ENCODE measurements at regions not wholly inside any gene's neighbourhood (a gene's known extent, or its start where the extent isn't known, plus 50 kb on each side); places are given as distances from the start of the nearest gene placed in this dataset.
"Not testable (repeated sequence)": the region's sequence is repeated elsewhere in the genome, so short reads cannot be mapped to it uniquely, and the experiment has no call there.

GRCh38 chr7:65510187-65510538, 136.5 kb downstream of the ZNF92 start:
- not testable (repeated sequence) for TF ChIP-seq POLR2A (IDR thresholded peaks at IDR 0.05; ENCODE audit: borderline replicate concordance, extremely low read depth, insufficient read depth, insufficient read length); CTCF (IDR thresholded peaks at IDR 0.05 in 2 of 3, conservative IDR thresholded peaks at IDR 0.05 in 1 of 3; ENCODE audit: borderline replicate concordance in 1 of 3, insufficient read depth in 1 of 3, low read depth in 2 of 3, low read length in 2 of 3); EZH2phosphoT487 (IDR thresholded peaks at IDR 0.05; ENCODE audit: borderline replicate concordance); EZH2 (IDR thresholded peaks at IDR 0.05); POLR2AphosphoS5 (IDR thresholded peaks at IDR 0.05; ENCODE audit: low read depth, low read length); EGR1 (IDR thresholded peaks at IDR 0.05; ENCODE audit: low read depth); YY1 (IDR thresholded peaks at IDR 0.05; ENCODE audit: extremely low read depth, insufficient replicate concordance, low read depth, low read length); CEBPB (IDR thresholded peaks at IDR 0.05; ENCODE audit: low read depth); ELF1 (IDR thresholded peaks at IDR 0.05; ENCODE audit: borderline replicate concordance, low read depth); ZBTB33 (IDR thresholded peaks at IDR 0.05; ENCODE audit: extremely low read depth, insufficient replicate concordance, low read length); REST (IDR thresholded peaks at IDR 0.05; ENCODE audit: low read depth); RAD21 (IDR thresholded peaks at IDR 0.05; ENCODE audit: low read depth); SIN3A (IDR thresholded peaks at IDR 0.05; ENCODE audit: low read depth); MAX (IDR thresholded peaks at IDR 0.05)

Measured in HCT116 (cell line).